ENCODE measurements at regions not wholly inside any gene's neighbourhood (a gene's known extent, or its start where the extent isn't known, plus 50 kb on each side); places are given as distances from the start of the nearest gene placed in this dataset.
"Not testable (repeated sequence)": the region's sequence is repeated elsewhere in the genome, so short reads cannot be mapped to it uniquely, and the experiment has no call there.

DNA sequence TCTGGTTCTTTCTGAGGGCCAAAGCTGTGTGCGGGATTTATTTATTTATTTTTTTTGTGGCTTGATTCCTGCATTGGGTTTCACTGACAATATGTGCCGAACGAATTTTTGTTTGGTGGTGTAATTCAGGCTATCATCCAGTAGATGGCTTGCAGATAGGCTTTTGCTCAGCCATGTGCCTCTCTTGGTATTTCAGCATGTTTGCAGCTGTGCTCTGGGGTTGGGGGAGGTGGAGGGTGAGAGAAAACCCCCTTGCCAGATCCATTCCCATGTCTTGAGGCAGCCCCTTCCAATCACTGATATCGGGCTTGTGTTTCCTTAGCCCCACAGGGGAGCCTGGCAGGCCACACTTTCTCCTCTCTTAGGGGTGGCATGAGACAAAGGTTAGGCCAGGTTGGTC, 302.4 kb downstream of the PTGER3 start:
- DNase-seq (ENCODE audit: low read depth in 4 of 4, low spot score in 2 of 4) = no peak

DNA sequence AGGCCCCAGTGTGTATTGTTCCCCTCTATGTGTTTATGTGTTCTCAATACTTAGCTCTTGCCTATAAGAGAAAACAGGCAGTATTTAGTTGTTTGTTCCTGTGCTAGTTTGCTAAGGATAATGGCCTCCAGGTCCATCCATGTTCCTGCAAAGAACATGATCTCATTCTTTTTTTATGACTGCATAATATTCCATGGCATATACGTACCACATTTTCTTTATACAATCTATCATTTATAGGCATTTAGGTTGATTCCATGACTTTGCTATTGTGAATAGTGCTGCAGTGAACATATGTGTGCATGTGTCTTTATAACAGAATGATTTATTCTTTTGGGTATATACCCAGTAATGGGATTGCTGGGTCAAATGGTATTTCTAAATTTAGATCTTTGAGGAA, 301.6 kb downstream of the PTGER3 start:
- DNase-seq (ENCODE audit: low read depth in 4 of 4, low spot score in 2 of 4) = not testable (repeated sequence)

DNA sequence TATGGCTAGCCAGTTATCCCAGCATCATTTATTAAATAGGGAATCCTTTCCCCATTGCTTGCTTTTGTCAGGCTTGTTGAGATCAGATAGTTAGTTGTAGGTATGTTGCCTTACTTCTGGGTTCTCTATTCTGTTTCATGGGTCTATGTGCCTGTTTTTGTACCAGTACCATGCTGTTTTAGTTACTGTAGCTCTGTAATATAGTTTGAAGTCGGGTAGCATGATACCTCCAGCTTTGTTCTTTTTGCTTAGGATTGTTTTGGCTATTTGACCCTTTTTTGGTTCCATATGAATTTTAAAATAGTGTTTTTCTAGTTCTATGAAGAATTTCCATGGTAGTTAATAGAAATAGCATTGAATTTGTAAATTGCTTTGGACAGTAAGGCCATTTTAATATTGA, 300.5 kb downstream of the PTGER3 start:
- not testable (repeated sequence) for DNase-seq (ENCODE audit: low read depth in 4 of 4, low spot score in 2 of 4)

DNA sequence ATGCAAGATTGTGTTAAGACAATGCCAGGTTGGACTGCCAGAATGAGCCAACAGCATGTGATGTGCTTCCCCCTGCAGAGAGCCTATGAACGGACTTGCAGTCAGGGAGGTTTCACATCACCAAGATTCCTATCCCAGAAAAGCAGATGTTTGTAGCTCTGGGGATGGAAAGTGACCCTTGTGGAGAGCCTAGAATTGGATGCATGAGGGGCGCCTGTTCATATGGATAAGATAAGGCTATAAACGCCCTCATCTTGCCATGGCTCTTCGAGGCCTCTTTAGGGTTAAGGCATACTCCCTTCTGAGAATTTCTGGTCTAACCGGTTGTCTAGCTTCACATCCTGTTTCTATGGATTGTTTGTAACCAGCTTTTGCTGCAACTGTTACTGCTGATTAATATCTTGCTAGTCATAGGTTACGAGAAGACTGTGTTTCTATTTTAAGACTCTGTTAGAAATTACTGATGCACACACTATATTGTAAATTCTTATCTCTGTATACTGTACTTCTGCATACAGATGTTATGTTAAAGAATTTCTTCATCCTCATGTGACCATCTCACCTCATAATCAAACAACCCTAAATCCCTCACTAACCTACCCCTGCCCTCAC, 295.8 kb downstream of the PTGER3 start:
- not testable (repeated sequence) for DNase-seq (ENCODE audit: low read depth in 4 of 4, low spot score in 2 of 4)

DNA sequence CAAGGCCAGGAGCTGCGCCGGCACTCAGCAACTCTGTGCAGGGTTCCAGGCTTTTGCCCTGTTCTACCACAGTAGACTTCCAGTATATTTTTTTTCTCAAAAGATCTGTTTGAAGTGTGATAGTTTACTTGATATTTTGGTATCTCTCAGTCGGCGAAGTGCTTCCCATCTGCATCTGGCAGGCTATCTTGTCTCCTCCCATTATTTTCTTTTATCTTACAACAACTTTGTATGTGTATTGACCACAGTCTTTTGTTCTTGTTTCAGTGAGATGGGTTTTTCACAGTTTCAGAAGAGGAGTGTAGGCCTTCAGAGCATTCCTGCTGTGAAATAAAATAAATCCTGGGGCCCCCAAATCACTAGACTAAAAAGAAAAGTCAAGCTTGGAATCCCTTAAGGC, 292.9 kb downstream of the PTGER3 start:
- no peak for DNase-seq (ENCODE audit: low read depth in 4 of 4, low spot score in 2 of 4)

DNA sequence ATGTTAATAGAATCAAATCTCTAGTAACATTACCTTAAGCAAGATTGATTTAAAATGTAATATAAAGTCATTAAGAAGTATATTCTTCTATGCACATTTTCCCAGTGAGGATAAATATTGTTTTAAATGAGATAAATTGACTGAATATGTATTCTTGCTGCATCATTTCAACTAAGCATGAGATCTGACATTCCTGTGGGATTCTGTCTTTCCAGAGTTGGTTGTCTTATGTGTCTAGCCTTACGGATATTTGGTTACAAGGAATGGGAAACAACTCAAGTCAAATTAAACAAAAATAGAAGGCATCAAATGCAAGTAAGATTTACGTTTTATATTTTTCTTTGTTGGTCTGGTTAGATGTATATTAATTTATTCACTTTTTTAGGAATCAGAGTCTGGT, 287.5 kb downstream of the PTGER3 start:
- no peak for DNase-seq (ENCODE audit: low read depth in 4 of 4, low spot score in 2 of 4)

DNA sequence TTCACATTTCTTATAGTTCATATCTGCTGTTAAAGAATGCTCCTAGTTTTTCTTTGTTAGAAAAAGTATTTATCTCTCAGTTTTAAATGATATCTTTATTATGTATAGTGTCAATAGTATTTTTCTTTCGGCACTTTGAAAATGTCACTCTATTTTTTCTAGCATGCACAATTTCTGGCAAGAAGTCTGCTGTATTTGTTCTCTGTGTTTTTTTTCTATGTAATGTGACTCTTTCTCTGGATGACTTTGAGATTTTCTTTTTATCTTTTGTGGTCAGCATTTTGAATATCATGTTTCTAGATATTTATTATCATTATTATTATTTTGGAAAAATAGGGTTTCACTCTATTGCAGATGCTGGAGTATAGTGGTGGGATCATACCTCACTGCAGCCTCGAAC, 285.2 kb downstream of the PTGER3 start:
- no peak for DNase-seq (ENCODE audit: low read depth in 4 of 4, low spot score in 2 of 4)

DNA sequence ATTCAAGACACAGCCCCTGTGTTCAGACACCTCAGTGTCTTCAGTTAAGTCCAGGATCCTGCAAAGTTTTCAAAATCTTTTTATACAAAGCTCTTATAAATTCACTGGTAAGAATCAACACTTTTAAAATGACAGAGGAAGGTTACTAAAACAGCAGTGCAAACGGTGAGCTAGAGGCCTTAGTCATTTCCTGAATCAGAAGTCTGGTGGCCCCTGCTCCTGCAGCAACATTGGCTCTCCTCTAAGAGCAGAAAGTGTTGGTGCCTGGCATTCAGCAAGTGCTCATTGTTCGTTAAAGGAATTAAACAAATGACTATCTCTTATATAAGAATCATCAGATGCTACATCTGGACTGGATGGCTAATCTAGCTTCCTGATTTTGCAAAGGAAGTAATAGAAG, 282.9 kb downstream of the PTGER3 start:
- DNase-seq (ENCODE audit: low read depth in 4 of 4, low spot score in 2 of 4) = no peak

DNA sequence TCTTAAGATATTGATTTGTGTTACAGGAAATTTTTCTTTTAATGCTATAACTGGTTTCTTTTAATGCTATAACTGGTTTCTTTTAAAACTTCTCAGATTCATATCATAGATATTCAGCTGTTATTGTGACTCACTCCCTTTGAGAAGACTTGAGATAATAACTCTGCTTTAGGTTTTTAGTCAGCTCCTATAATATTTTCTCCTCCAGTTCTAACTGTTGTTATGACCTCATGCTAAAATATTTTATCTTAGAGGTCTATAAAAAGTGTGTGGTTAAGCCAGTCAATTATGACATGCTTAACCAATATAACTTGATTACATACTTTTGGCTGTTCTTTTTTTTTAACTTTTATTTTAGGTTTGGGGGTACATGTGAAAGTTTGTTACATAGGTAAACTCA, 280.2 kb downstream of the PTGER3 start:
- DNase-seq (ENCODE audit: low read depth in 4 of 4, low spot score in 2 of 4) = no peak

DNA sequence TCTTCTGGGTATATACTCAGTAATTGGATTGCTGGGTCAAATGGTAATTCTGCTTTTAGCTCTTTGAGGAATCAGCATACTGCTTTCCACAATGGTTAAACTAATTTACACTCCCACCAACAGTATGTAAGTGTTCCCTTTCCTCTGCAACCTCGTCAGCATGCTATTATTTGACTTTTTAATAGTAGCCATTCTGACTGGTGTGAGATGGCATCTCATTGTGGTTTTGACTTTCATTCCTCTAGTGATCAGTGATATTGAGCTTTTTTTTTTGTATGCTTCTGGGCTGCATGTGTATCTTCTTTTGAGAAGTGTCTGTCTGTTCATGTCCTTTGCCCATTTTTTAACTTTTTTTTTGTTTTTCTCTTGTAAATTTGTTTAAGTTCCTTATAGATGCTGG, 279.4 kb downstream of the PTGER3 start:
- no peak for DNase-seq (ENCODE audit: low read depth in 4 of 4, low spot score in 2 of 4)

DNA sequence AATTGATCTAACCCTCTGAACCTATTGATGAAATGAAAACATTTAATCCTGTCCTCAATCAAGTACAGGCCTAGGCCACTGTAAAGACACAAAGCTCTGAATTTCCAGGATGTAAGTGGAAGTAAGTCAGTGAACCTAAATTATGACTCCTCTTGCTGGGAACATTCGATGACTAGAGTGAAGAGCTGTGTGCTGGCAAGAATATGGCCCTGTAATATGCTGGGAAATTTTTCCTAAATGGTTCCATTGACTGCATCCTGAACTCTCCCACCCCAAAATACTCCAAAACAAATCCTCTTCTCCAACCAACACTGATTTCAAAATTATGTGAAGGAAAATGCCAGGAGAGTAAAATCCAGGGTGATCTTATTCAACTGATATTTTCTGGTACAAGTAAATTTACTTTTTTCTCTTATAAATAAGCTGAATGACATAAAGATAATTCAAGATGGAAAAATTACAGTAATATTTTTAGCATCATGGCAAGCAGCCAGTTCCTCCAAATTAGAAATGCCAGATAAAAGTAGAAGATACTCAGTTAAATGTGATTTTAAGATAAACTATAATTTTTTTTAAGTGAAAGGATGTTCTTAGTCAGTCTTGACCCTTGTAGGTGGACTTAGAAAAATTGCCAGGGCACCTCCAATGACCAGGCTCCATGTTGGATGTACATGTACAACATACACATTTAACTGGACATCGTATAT, 269.4 kb downstream of the PTGER3 start:
- no peak for DNase-seq (ENCODE audit: low read depth in 4 of 4, low spot score in 2 of 4)

DNA sequence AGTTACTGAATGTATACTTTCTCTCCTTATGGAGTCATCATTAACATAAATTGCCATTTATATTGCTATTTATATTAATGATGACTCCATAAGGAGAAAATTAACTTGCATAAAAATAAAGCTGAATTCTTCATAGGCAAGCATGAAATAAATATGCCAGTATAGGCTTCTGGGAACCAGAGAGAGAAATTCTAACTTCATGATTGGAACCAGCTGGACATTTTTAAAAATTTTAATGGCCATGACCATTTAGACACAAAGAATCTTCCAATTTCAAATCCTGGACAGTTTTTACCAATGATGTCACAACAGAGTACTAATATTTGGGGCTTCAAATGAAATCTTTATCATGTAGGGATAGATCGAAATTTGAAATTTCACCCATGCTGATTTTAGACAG, 268.7 kb downstream of the PTGER3 start:
- no peak for DNase-seq (ENCODE audit: low read depth in 4 of 4, low spot score in 2 of 4)

DNA sequence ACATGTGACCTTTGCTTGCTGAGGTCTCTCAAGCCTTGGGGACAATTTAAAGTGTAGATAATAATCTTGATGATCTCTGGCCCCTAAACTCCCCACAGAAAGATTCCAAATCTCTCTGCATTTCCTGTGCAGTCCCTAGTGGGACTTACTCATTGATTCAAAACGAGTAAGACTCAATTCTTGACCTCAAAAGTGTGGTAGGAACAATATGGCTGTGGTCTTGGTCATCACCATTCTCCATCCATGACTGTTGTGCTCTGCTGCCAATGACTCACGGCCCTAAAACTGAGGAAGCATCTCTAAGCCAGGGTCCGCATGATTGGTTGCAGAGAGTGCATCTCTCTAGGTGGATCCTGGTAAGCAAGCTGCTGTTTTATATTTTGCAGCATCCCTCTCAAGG, 268.0 kb downstream of the PTGER3 start:
- DNase-seq (ENCODE audit: low read depth in 4 of 4, low spot score in 2 of 4) = no peak

DNA sequence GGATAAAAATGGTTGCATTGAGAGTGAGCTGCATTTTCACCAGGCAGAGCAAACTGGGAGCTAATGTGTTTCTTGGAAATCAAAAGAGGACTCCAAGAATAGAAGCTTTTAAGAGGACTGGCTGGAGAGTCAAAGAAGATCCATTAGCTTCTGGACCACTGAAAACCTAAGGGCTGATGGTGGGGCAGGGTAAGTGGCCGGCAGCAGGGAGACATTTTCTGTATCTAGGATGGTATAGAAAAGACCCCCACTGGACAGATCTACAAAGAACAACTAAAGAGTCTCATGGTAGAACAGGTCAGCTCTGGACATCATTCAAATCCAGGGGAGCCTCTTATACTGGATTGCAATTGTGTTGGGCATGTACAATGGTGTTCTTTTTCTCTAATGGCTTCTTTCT, 262.3 kb downstream of the PTGER3 start:
- DNase-seq (ENCODE audit: low read depth in 4 of 4, low spot score in 2 of 4) = no peak

DNA sequence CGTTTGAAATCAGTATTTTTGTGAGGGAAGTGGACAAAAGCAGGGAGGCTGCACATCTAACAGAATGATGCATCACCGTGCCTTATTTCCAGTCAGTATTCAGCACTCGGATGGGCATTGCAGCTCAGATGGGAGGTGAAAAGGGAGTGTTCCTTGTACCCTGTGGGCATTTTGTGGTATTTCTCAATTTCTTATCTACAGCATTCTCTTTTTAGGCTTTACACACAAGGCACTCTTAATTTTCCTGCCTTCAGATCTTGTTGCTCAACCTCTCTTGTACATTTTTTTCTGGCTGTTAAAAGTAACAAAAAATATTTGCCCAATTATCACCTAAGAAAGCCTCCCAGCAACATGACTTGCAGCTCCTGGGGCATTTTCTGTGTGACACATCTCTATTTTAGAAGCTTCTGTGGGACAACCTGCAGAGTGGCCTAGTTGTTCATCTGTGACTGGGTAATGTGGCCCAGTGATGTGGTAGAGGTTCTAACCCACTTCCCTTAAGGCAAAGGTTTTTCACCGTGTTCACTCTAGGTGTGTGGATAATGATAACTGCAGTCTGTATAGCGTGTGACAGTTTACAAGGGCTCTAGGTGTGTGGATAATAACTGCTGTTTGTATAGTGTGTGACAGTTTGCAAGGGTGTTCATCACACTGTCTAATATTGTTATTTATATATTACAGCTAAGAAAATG, 257.2 kb downstream of the PTGER3 start:
- no peak for DNase-seq (ENCODE audit: low read depth in 4 of 4, low spot score in 2 of 4)

DNA sequence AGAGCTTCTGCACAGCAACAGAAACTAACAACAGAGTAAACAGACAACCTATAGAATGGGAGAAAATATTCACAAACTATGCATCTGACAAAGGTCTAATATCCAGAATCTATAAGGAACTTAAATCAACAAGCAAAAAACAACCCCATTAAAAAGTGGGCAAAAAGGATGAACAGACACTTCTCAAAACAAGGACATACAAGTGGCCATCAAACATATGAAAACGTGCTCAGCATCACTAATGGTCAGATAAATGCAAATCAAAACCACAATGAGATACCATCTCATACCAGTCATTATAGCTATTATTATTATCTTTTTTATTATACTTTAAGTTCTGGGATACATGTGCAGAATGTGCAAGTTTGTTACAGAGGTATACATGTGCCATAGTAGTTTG, 252.6 kb downstream of the PTGER3 start:
- DNase-seq (ENCODE audit: low read depth in 4 of 4, low spot score in 2 of 4) = not testable (repeated sequence)

DNA sequence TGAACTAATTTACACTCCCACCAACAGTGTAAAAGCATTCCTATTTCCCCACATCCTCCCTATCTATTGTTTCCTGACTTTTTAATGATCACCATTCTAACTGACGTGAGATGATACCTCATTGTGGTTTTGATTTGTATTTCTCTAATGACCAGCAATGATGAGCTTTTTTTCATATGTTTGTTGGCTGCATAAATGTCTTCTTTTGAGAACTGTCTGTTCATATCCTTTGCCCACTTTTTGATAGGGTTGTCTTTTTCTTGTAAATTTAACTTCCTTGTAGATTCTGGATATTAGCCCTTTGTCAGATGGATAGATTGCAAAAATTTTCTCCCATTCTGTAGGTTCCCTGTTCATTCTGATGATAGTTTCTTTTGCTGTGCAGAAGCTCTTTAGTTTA, 251.3 kb downstream of the PTGER3 start:
- DNase-seq (ENCODE audit: low read depth in 4 of 4, low spot score in 2 of 4) = not testable (repeated sequence)

DNA sequence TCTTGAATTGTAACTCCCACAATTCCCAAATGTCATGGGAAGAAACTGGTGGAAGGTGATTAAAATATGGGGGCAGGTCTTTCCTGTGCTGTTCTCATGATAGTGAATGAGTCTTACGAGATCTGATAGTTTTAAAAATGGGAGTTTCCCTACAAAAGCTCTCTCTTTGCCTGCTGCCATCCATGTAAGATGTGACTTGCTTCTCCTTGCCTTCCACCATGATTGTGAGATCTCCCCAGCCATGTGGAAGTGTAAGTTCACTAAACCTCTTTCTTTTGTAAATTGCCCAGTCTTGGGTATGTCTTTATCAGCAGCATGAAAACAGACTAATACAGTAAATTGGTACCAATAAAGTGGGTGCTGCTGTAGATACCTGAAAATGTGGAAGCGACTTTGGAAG, 245.0 kb downstream of the PTGER3 start:
- not testable (repeated sequence) for DNase-seq (ENCODE audit: low read depth in 4 of 4, low spot score in 2 of 4)

DNA sequence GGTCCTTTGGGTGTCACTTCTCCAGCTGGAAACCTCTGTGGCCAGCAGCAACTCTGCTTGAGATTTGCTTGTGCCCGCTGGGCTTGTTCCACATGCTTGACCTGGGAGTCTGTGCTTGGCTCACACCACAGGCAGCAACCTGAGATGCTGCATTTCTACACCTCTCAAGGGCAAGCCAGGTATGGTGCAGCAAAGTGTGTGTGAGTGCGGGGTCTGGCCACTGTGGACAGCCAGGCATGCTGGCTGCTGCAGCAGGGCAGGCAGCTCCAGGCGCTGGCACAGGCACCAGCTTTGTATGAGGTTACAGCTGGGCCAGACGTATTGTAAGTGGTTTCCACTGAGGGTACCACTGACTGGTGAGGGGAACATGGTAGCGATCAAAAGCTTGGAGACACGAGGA, 242.0 kb downstream of the PTGER3 start:
- DNase-seq (ENCODE audit: low read depth in 4 of 4, low spot score in 2 of 4) = no peak

DNA sequence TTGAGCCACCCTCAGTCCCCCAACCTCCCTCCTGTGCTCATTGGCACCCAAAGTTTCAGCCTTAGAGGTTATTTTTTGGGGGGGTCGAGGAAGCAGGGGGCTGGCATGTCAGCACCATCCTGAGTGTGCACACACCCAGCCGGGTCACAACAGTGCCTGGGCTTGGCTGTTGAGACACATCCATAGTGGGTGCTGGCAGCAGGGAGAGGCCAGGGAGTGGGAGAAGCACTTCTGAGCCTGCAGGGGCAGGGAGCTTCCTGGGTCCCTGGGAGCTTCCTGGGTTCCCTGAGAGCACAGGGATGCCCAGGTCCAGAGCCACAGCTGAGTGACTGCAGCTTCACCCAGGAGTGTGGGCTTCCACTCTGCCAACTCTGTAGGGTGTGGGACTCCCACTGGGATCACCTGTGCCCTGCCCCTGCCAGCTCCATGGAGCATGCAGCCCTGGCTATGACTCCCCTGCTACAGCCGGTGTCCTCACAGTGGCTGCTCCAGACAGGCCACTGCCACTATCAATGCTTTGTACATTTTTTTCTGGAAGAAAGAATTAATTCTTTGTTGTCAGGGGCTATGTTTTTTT, 240.4 kb downstream of the PTGER3 start:
- DNase-seq (ENCODE audit: low read depth in 4 of 4, low spot score in 2 of 4) = no peak

DNA sequence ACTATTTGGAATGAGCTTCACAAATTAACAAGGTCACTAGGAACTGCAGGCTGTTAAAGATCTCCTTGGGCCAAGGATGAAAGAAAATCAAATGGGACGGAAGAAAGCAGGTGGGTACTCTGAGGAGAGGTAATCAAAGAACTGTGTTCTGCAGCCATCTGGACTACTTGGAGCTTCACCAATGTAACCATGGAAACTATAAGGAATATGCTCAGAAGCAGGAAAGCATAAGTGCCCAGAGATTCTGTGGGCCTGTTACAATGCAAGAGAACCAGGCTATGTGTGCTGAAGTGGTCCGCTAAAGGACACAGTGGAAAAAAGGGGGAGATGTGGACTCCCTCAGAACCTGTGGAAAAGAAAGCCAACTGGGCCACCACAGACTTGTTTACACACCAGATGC, 238.5 kb downstream of the PTGER3 start:
- DNase-seq (ENCODE audit: low read depth in 4 of 4, low spot score in 2 of 4) = no peak

DNA sequence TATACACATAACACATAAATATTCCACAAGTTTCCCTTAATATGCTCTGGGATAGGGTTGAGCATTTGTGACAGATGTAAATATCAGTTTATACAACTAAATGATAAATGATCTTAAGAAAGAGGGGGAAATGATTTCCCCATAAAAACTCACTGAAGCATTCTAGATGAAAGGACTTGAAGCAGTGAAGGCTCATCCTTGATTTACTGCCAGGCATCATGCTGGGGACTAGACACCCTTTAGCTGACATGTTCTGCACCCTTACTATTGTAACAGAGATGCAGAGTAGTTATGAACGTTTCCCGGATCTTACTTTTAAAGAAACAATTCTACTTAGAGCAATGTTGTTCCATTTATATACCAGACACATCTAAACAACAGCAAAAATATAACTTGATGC, 235.8 kb downstream of the PTGER3 start:
- no peak for DNase-seq (ENCODE audit: low read depth in 4 of 4, low spot score in 2 of 4)
